GM03348 (cell line): ENCODE measurements at regions not wholly inside any gene's neighbourhood (a gene's known extent, or its start where the extent isn't known, plus 50 kb on each side); places are given as distances from the start of the nearest gene placed in this dataset.
"Not testable (repeated sequence)": the region's sequence is repeated elsewhere in the genome, so short reads cannot be mapped to it uniquely, and the experiment has no call there.

ENCODE experiments used
- DNase-seq: peaks from one replicate; pipeline ENCODE4 v3.0.0; 2012; ENCODE audit warnings: low spot score

DNA sequence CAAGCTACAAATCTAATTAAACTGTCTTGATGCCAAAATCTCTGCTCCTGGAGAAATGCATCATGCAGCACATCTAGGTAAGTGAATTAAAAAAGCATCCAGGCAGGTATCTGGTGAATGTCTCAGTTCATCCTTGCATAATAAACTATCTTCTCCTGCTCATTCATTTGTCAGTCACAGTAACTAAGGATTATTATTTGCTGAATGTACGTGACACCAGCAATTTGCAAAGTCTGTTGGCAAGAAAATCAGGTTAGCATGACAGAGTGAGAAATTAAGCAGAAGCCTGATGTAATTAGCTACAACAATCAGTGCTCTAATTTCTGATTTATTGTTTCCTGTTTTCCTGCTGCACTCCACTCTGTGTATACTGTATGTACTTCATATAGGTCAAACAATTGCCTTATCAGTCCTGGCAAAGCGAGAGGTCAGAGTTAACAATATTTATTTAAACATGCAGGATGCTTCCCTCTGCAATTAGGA is 213.6 kb downstream of the FBXO8 start:
- DNase-seq = no peak

- no peak for DNase-seq
These were observed 216.8 kb downstream of the FBXO8 start for GRCh38 chr4:174066611-174067205.

DNA sequence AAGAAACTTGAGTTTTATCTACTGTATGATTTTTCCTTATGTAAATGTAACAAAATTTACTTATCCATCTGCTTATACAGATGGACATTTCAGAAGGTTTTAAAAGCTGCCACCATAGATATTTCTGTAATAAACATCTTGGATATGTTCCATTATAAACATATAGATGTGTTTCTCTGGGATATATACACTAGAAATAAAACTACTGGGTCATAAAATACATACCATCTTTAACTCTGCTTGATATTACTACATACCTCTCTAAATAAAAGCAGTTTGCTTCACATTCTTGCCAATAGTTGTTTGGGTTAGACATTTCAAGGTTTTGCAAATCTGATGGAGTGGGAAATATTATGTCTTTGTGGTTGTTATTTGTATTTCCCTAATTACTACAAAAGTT is 220.6 kb downstream of the FBXO8 start:
- DNase-seq = no peak

GRCh38 chr4:174061026-174061425 is 222.4 kb downstream of the FBXO8 start:
- no peak for DNase-seq

DNA sequence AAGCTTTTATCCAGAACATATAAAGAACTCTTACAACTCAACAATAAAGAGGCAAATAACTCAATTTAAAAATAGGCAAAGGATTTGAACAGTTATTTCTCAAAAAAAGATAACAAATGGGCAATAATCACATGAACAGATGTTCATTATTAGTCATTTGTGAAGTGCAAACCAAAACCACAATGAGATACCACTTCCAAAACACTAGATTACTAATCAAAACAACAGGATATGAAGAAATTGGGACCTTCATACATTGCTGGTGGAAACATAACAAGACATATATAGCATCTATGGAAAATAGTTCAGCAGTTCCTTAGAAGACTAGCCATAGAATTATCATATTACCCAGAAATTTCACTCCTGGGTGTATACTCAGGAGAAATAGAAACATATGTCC is 224.6 kb downstream of the FBXO8 start:
- no peak for DNase-seq

DNA sequence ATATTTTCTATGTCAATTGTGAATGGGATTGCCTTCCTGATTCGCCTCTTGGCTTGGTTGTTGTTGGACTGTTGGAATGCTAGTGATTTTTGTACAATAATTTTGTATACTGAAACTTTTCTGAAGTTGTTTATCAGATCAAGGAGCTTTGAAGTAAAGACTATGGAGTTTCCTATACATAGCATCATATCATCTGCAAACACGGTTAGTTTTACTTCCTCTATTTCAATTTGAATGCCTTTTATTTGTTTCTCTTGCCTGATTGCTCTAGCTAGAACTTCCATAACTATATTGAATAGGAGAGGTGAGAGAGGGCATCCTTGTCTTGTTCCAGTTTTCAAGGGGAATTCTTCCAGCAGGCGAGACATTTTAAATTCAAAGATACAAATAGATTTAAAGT is 226.5 kb downstream of the FBXO8 start:
- no peak for DNase-seq

GRCh38 chr4:174055344-174055743 is 228.1 kb downstream of the FBXO8 start:
- no peak for DNase-seq

DNA sequence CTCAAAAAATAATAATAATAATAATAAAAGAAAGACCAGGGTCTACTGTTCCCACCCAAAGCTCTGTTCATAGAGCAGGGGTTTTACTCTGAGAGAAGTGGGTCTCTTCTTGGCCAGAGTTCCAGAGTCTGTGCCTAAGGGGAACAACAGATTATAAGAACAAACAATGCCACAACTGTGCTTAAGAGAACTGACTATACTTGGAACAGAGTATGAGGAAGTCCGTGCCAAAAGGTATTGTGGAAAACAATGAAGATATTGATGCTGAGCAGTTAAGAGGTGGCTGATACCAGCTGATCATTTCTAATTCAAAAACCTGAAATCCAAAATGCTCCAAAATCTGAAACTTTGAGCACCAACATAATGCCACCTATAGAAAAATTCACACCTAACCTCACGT is 229.6 kb downstream of the FBXO8 start:
- DNase-seq = no peak

GRCh38 chr4:174047363-174047762 is 236.1 kb downstream of the FBXO8 start:
- DNase-seq = no peak

DNA sequence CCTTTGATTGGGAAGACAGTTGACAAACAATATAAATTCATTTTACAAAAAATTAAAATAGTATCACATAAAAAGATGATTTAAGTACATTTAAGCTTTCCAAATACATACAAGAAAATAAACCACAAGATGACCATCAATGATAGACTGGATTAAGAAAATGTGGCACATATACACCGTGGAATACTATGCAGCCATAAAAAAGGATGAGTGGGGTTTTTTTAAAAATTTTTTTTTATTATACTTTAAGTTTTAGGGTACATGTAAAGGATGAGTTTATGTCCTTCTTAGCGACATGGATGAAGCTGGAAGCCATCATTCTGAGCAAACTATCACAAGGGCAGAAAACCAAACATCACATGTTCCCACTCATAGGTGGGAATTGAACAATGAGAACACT is 237.6 kb downstream of the FBXO8 start:
- DNase-seq = not testable (repeated sequence)

- DNase-seq = no peak
These were observed 238.1 kb downstream of the FBXO8 start for GRCh38 chr4:174045381-174045780.

GRCh38 chr4:174041555-174042105 is 241.8 kb downstream of the FBXO8 start:
- no peak for DNase-seq

GRCh38 chr4:174040287-174040686 is 243.2 kb downstream of the FBXO8 start:
- DNase-seq = no peak

- no peak for DNase-seq
These were observed 245.0 kb downstream of the FBXO8 start for GRCh38 chr4:174038481-174038880.

- no peak for DNase-seq
These were observed 245.8 kb downstream of the FBXO8 start for GRCh38 chr4:174037631-174038030.

- DNase-seq = peak; percentile 6
These were observed 246.4 kb downstream of the FBXO8 start for GRCh38 chr4:174037049-174037448.

GRCh38 chr4:174036576-174036975 is 246.9 kb downstream of the FBXO8 start:
- no peak for DNase-seq

DNA sequence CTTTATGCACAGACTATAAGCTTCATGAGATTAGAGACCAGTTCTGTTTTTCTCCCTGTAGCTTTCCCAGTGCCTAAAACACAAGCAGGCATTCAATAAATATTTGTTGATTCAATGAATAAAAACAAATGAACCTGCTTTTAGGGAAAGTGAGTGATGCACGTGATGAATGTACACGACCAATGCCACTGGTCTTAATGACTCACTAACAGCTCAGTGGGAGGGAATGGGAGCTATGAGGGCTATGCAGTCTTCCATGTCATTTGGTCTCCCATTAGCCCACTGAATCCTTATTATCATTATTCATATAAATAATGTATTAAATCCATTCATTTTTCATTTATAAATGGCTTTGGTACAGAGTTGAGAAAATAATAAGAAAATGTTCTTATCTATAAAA is 247.4 kb downstream of the FBXO8 start:
- DNase-seq = no peak

DNA sequence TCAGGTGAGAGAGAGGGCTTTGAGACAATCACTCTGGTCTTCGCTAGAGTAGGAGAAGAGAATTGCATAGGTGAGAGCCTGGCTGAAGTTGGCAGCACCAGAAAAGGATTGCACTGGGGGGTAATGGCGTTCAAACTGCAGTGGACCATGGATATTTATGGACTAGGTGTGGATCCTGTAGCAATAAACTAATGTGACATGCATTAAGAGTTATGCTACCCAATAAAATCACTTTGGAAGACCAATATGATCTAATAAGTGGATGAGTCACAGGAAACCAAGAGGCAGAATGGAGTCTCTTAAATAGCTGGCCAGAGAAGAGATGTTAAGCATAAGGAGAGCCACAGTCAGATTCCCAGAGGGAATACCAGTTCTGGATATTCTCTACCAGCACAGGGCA is 259.8 kb downstream of the FBXO8 start:
- no peak for DNase-seq

- no peak for DNase-seq
These were observed 265.2 kb downstream of the FBXO8 start for GRCh38 chr4:174018236-174018635.

- DNase-seq = no peak
These were observed 267.2 kb downstream of the FBXO8 start for GRCh38 chr4:174016251-174016650.

DNA sequence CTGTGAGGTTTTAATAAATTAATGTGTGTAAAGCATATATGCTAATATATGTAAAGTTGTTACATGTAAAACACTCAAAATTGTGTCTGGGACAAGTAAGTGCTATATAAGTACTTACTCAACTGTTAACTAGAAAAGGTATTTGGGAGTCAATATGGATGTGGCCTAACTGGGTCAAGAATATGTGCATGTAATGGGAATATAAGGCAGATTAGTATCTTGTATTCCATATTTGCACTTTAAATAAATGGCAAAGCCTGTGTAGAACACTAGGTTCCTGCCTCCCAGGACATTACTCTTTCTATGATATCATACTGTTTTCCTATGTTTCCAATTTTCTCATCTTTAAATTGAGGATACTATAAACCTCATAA is 270.6 kb downstream of the FBXO8 start:
- DNase-seq = no peak

GRCh38 chr4:174012135-174012885 is 271.2 kb downstream of the FBXO8 start:
- peak; percentile 2 for DNase-seq

- no peak for DNase-seq
These were observed 272.9 kb downstream of the FBXO8 start for GRCh38 chr4:174010547-174010946.
